GM23338 (cell line): ENCODE measurements at regions not wholly inside any gene's neighbourhood (a gene's known extent, or its start where the extent isn't known, plus 50 kb on each side); places are given as distances from the start of the nearest gene placed in this dataset.

Source experiments
- CREB1 ChIP-seq: fragments of 250-450 bp; sonication (Bioruptor Pico); IDR thresholded peaks from 2 replicates; pipeline ENCODE4 v1.5.0; 2020; ENCODE audit warnings: low read depth, mild to moderate bottlenecking, moderate library complexity
- EZH2 ChIP-seq: fragments of 200-600 bp; sonication (generic); IDR thresholded peaks from one replicate; pipeline ENCODE4 v1.8.0; 2017; ENCODE audit warnings: antibody characterized with exemption, mild to moderate bottlenecking, low read depth; ENCODE audit not compliant: unreplicated experiment
- EZH2phosphoT487 ChIP-seq: fragments of 200-600 bp; sonication (generic); IDR thresholded peaks from one replicate; pipeline ENCODE4 v1.8.1; 2018; ENCODE audit warnings: antibody characterized with exemption; ENCODE audit not compliant: unreplicated experiment
- NANOG ChIP-seq: IDR thresholded peaks from 2 replicates; pipeline ENCODE4 v1.6.1; 2016; ENCODE audit warnings: antibody characterized with exemption, borderline replicate concordance
- POLR2AphosphoS5 ChIP-seq: IDR thresholded peaks from 2 replicates; pipeline ENCODE4 v1.6.1; 2016; ENCODE audit warnings: antibody characterized with exemption, low read depth
- STAT1 ChIP-seq: IDR thresholded peaks from one replicate; pipeline ENCODE4 v1.6.1; 2016; ENCODE audit warnings: antibody characterized with exemption; ENCODE audit not compliant: unreplicated experiment
- TF ChIP-seq, protein P1 (sequence below), 2 experiments: fragments of 200-600 bp in 1 of 2; sonication (generic) in 1 of 2; conservative IDR thresholded peaks; 2 replicates each; pipeline versions ENCODE4 v1.5.1 to v1.6.1; 2016 to 2017; ENCODE audit warnings: antibody characterized with exemption in 2 of 2, low read depth in 2 of 2, mild to moderate bottlenecking in 2 of 2, moderate library complexity in 1 of 2
- TF ChIP-seq, protein P2 (sequence below): IDR thresholded peaks from one replicate; pipeline ENCODE4 v1.6.1; 2018; ENCODE audit warnings: antibody characterized with exemption; ENCODE audit not compliant: unreplicated experiment

DNA sequence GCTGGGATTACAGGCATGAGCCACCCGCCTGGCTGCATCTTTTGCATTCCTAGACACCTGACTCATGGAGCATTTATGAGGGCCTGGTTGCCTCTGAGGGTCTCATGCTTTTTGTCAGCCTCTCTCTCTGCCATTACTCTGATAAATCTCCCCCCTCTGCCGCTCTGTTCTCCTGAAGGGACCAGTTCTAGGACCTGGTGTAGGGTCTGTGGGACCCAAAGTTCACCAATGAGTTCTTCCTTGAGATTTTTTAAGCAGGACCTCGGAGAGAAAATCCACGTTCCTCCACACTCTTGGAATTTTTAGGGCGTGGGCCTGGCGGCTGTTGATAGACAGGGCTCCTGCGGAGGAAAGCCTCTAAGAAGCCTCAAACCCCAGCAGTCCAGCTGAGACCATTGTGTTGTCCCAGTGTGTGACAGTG, 91.9 kb upstream of the ERRFI1 start:
- TF ChIP-seq, protein P1, sequence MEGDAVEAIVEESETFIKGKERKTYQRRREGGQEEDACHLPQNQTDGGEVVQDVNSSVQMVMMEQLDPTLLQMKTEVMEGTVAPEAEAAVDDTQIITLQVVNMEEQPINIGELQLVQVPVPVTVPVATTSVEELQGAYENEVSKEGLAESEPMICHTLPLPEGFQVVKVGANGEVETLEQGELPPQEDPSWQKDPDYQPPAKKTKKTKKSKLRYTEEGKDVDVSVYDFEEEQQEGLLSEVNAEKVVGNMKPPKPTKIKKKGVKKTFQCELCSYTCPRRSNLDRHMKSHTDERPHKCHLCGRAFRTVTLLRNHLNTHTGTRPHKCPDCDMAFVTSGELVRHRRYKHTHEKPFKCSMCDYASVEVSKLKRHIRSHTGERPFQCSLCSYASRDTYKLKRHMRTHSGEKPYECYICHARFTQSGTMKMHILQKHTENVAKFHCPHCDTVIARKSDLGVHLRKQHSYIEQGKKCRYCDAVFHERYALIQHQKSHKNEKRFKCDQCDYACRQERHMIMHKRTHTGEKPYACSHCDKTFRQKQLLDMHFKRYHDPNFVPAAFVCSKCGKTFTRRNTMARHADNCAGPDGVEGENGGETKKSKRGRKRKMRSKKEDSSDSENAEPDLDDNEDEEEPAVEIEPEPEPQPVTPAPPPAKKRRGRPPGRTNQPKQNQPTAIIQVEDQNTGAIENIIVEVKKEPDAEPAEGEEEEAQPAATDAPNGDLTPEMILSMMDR (conservative IDR thresholded peaks at IDR 0.05; ENCODE audit: low read depth in 2 of 2): no peak
- TF ChIP-seq, protein P2, sequence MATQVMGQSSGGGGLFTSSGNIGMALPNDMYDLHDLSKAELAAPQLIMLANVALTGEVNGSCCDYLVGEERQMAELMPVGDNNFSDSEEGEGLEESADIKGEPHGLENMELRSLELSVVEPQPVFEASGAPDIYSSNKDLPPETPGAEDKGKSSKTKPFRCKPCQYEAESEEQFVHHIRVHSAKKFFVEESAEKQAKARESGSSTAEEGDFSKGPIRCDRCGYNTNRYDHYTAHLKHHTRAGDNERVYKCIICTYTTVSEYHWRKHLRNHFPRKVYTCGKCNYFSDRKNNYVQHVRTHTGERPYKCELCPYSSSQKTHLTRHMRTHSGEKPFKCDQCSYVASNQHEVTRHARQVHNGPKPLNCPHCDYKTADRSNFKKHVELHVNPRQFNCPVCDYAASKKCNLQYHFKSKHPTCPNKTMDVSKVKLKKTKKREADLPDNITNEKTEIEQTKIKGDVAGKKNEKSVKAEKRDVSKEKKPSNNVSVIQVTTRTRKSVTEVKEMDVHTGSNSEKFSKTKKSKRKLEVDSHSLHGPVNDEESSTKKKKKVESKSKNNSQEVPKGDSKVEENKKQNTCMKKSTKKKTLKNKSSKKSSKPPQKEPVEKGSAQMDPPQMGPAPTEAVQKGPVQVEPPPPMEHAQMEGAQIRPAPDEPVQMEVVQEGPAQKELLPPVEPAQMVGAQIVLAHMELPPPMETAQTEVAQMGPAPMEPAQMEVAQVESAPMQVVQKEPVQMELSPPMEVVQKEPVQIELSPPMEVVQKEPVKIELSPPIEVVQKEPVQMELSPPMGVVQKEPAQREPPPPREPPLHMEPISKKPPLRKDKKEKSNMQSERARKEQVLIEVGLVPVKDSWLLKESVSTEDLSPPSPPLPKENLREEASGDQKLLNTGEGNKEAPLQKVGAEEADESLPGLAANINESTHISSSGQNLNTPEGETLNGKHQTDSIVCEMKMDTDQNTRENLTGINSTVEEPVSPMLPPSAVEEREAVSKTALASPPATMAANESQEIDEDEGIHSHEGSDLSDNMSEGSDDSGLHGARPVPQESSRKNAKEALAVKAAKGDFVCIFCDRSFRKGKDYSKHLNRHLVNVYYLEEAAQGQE: no peak
- TF ChIP-seq EZH2: no peak
- no peak for TF ChIP-seq EZH2phosphoT487
- no peak for TF ChIP-seq POLR2AphosphoS5
- no peak for TF ChIP-seq NANOG
- TF ChIP-seq STAT1: no peak
- no peak for TF ChIP-seq CREB1 (CRISPR knock-in tag)
